ENCODE measurements at regions not wholly inside any gene's neighbourhood (a gene's known extent, or its start where the extent isn't known, plus 50 kb on each side); places are given as distances from the start of the nearest gene placed in this dataset.
"Not testable (repeated sequence)": the region's sequence is repeated elsewhere in the genome, so short reads cannot be mapped to it uniquely, and the experiment has no call there.

- DNase-seq (ENCODE audit: low read depth, low spot score) = not testable (repeated sequence)
These were observed 177.2 kb upstream of the TBX18 start for GRCh38 chr6:84941609-84942008.

- no peak for DNase-seq (ENCODE audit: low read depth, low spot score)
These were observed 164.8 kb upstream of the TBX18 start for GRCh38 chr6:84929212-84929611.

GRCh38 chr6:84927551-84927950 is 163.2 kb upstream of the TBX18 start:
- DNase-seq (ENCODE audit: low read depth, low spot score) = no peak

- no peak for DNase-seq (ENCODE audit: low read depth, low spot score)
These were observed 162.1 kb upstream of the TBX18 start for GRCh38 chr6:84926189-84927155.

- DNase-seq (ENCODE audit: low read depth, low spot score) = no peak
These were observed 157.5 kb upstream of the TBX18 start for GRCh38 chr6:84921891-84922290.

- DNase-seq (ENCODE audit: low read depth, low spot score) = no peak
These were observed 155.6 kb upstream of the TBX18 start for GRCh38 chr6:84920021-84920420.

GRCh38 chr6:84916704-84917103 is 152.3 kb upstream of the TBX18 start:
- DNase-seq (ENCODE audit: low read depth, low spot score) = no peak

- DNase-seq (ENCODE audit: low read depth, low spot score) = no peak
These were observed 148.3 kb upstream of the TBX18 start for GRCh38 chr6:84912472-84913322.

- no peak for DNase-seq (ENCODE audit: low read depth, low spot score)
These were observed 146.7 kb upstream of the TBX18 start for GRCh38 chr6:84910906-84911607.

- no peak for DNase-seq (ENCODE audit: low read depth, low spot score)
These were observed 144.0 kb upstream of the TBX18 start for GRCh38 chr6:84908304-84908904.

- no peak for DNase-seq (ENCODE audit: low read depth, low spot score)
These were observed 142.1 kb upstream of the TBX18 start for GRCh38 chr6:84906514-84906913.

GRCh38 chr6:84905823-84906222 is 141.4 kb upstream of the TBX18 start:
- DNase-seq (ENCODE audit: low read depth, low spot score) = no peak

GRCh38 chr6:84902354-84902928 is 138.0 kb upstream of the TBX18 start:
- no peak for DNase-seq (ENCODE audit: low read depth, low spot score)

GRCh38 chr6:84897988-84898594 is 133.7 kb upstream of the TBX18 start:
- DNase-seq (ENCODE audit: low read depth, low spot score) = no peak

GRCh38 chr6:84897011-84897410 is 132.6 kb upstream of the TBX18 start:
- DNase-seq (ENCODE audit: low read depth, low spot score) = no peak

- no peak for DNase-seq (ENCODE audit: low read depth, low spot score)
These were observed 128.3 kb upstream of the TBX18 start for GRCh38 chr6:84892671-84893070.

GRCh38 chr6:84882768-84883766 is 118.7 kb upstream of the TBX18 start:
- DNase-seq (ENCODE audit: low read depth, low spot score) = no peak

GRCh38 chr6:84879385-84879784 is 115.0 kb upstream of the TBX18 start:
- DNase-seq (ENCODE audit: low read depth, low spot score) = not testable (repeated sequence)

GRCh38 chr6:84877515-84878210 is 113.3 kb upstream of the TBX18 start:
- no peak for DNase-seq (ENCODE audit: low read depth, low spot score)

Measured in activated naive CD8-positive, alpha-beta T cell treated with anti-CD3 and anti-CD28 coated beads, Interleukin-2, amount 50 U/mL, for 16 hours (primary cell).